Mesothelial cell of epicardium (in vitro differentiated cells): ENCODE measurements at regions not wholly inside any gene's neighbourhood (a gene's known extent, or its start where the extent isn't known, plus 50 kb on each side); places are given as distances from the start of the nearest gene placed in this dataset.

Experiments used
- DNase-seq, 2 experiments: peaks; one replicate each; pipeline ENCODE4 v3.0.0; 2021; ENCODE audit warnings: low spot score in 2 of 2; ENCODE audit not compliant: unreplicated experiment in 2 of 2
- H3K27ac Mint-ChIP-seq: 2 replicates; pipeline ENCODE4 v1.8.0; 2021; ENCODE audit warnings: mixed read lengths
- H3K27me3 Mint-ChIP-seq: 2 replicates; pipeline ENCODE4 v1.8.0; 2021; ENCODE audit warnings: low read depth, mixed read lengths
- H3K36me3 Mint-ChIP-seq: 2 replicates; pipeline ENCODE4 v1.8.0; 2021; ENCODE audit warnings: mixed read lengths
- H3K4me1 Mint-ChIP-seq: 2 replicates; pipeline ENCODE4 v1.8.0; 2021; ENCODE audit warnings: mixed read lengths
- H3K4me3 Mint-ChIP-seq: 2 replicates; pipeline ENCODE4 v1.8.0; 2021; ENCODE audit warnings: mild to moderate bottlenecking, moderate library complexity, mixed read lengths
- H3K9me3 Mint-ChIP-seq: 2 replicates; pipeline ENCODE4 v1.8.0; 2021; ENCODE audit warnings: mixed read lengths
- CTCF ChIP-seq: fragments of 200-600 bp; sonication (generic); IDR thresholded peaks from one replicate; pipeline ENCODE4 v1.5.0; 2021; ENCODE audit warnings: antibody characterized with exemption; ENCODE audit not compliant: unreplicated experiment

- no peaks in the 10 kb centered on the region for H3K36me3 Mint-ChIP-seq
- H3K4me1 Mint-ChIP-seq = peaks cover 24% of the 10 kb centered on the region
Observed at GRCh38 chr13:85091631-85092234, 707.5 kb downstream of the SLITRK6 start.

GRCh38 chr13:85089186-85089585 lies 710.0 kb downstream of the SLITRK6 start:
- Mint-ChIP-seq H3K36me3 (no peaks in the 10 kb centered on the region), H3K4me1 (peaks cover 6% of the 10 kb centered on the region), H3K27me3 (no peaks in the 10 kb centered on the region), H3K9me3 (peaks cover 9% of the 10 kb centered on the region), H3K4me3 (no peak overlapping the region), H3K27ac (no peak overlapping the region)
- no peak for TF ChIP-seq CTCF
- DNase-seq = no peak

More at GRCh38 chr13:85091631-85092234, 707.5 kb downstream of the SLITRK6 start:
- Mint-ChIP-seq H3K4me3 (no peak overlapping the region), H3K27ac (no peak overlapping the region), H3K27me3 (no peaks in the 10 kb centered on the region), H3K9me3 (peaks cover 9% of the 10 kb centered on the region)
- no peak for TF ChIP-seq CTCF
- no peak for DNase-seq

GRCh38 chr13:85080691-85081090 lies 718.5 kb downstream of the SLITRK6 start:
- Mint-ChIP-seq H3K27me3 (no peaks in the 10 kb centered on the region), H3K4me3 (no peak overlapping the region), H3K4me1 (peaks cover 29% of the 10 kb centered on the region), H3K9me3 (no peaks in the 10 kb centered on the region), H3K36me3 (no peaks in the 10 kb centered on the region), H3K27ac (peak overlapping the region; percentile 5)
- DNase-seq = no peak
- no peak for TF ChIP-seq CTCF

- H3K36me3 Mint-ChIP-seq = no peaks in the 10 kb centered on the region
- peaks cover 39% of the 10 kb centered on the region for H3K4me1 Mint-ChIP-seq
- no peak overlapping the region for H3K4me3 Mint-ChIP-seq
- no peaks in the 10 kb centered on the region for H3K27me3 Mint-ChIP-seq
- H3K9me3 Mint-ChIP-seq = no peaks in the 10 kb centered on the region
- no peak for DNase-seq
- H3K27ac Mint-ChIP-seq = no peak overlapping the region
- TF ChIP-seq CTCF = no peak
Observed at GRCh38 chr13:85076343-85076742, 722.9 kb downstream of the SLITRK6 start.

GRCh38 chr13:85074543-85075313 lies 724.5 kb downstream of the SLITRK6 start:
- DNase-seq = no peak
- H3K36me3 Mint-ChIP-seq = no peaks in the 10 kb centered on the region

More at GRCh38 chr13:85074543-85075313, 724.5 kb downstream of the SLITRK6 start:
- H3K4me3 Mint-ChIP-seq = no peak overlapping the region
- H3K4me1 Mint-ChIP-seq = peaks cover 28% of the 10 kb centered on the region
- no peak for TF ChIP-seq CTCF
- H3K9me3 Mint-ChIP-seq = no peaks in the 10 kb centered on the region
- H3K27ac Mint-ChIP-seq = no peak overlapping the region
- no peaks in the 10 kb centered on the region for H3K27me3 Mint-ChIP-seq
